ENCODE measurements at regions not wholly inside any gene's neighbourhood (a gene's known extent, or its start where the extent isn't known, plus 50 kb on each side); places are given as distances from the start of the nearest gene placed in this dataset.

DNA sequence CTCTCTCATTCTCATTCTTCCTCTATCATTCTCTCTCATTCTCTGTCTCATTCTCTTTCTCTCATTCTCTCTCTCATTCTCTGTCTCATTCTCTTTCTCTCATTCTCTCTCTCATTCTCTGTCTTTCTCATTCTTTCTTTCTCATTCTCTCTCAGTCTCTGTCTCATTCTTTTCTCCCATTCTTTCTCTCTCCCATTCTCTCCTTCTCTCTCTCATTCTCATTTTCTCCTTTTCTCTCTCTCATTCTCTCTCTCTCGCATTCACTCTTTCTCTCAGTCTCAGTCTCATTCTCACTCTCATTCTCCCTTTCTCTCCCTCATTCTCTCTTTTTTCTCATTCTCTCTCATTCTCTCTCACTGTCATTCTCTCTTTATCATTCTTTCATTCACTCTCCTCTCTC lies 152.0 kb upstream of the UQCRFS1 start:
- H3K27ac Mint-ChIP-seq (ENCODE audit: unreplicated experiment): peak overlapping the region; percentile 36
- H3K9me3 Mint-ChIP-seq (ENCODE audit: unreplicated experiment): peaks cover 1% of the 10 kb centered on the region
- Histone ChIP-seq H3K4me3 (ENCODE audit: insufficient read depth, low read depth, low read length) (no peak overlapping the region), H3K4me2 (ENCODE audit: low read length) (no peak overlapping the region), H4K20me1 (ENCODE audit: insufficient read depth, low read length) (no peaks in the 10 kb centered on the region), H3K27ac (ENCODE audit: low read depth, low read length) (no peak overlapping the region), H3K79me2 (ENCODE audit: insufficient read depth, low read length) (no peaks in the 10 kb centered on the region), H3K4me1 (ENCODE audit: insufficient read depth, low read length) (no peaks in the 10 kb centered on the region), H3K9ac (ENCODE audit: low read length) (no peak overlapping the region), H3K9me3 (ENCODE audit: insufficient read depth, low read depth, low read length) (peaks cover 4% of the 10 kb centered on the region), H3K27me3 (ENCODE audit: insufficient read depth, low read length) (no peaks in the 10 kb centered on the region), H3K36me3 (ENCODE audit: insufficient read depth, low read length) (no peaks in the 10 kb centered on the region), H2AFZ (ENCODE audit: low read depth, low read length) (no peak overlapping the region)
- no peaks in the 10 kb centered on the region for H3K4me1 Mint-ChIP-seq (ENCODE audit: low read depth, unreplicated experiment)
- no peak for DNase-seq (ENCODE audit: low read depth)
- H3K4me3 Mint-ChIP-seq (ENCODE audit: unreplicated experiment): no peak overlapping the region
- no peaks in the 10 kb centered on the region for H3K36me3 Mint-ChIP-seq (ENCODE audit: low read depth, unreplicated experiment)
- no peak for FAIRE-seq
- H3K27me3 Mint-ChIP-seq (ENCODE audit: low read depth, unreplicated experiment): peaks cover 40% of the 10 kb centered on the region
- TF ChIP-seq, protein P1, sequence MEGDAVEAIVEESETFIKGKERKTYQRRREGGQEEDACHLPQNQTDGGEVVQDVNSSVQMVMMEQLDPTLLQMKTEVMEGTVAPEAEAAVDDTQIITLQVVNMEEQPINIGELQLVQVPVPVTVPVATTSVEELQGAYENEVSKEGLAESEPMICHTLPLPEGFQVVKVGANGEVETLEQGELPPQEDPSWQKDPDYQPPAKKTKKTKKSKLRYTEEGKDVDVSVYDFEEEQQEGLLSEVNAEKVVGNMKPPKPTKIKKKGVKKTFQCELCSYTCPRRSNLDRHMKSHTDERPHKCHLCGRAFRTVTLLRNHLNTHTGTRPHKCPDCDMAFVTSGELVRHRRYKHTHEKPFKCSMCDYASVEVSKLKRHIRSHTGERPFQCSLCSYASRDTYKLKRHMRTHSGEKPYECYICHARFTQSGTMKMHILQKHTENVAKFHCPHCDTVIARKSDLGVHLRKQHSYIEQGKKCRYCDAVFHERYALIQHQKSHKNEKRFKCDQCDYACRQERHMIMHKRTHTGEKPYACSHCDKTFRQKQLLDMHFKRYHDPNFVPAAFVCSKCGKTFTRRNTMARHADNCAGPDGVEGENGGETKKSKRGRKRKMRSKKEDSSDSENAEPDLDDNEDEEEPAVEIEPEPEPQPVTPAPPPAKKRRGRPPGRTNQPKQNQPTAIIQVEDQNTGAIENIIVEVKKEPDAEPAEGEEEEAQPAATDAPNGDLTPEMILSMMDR (IDR thresholded peaks at IDR 0.05; ENCODE audit: insufficient read depth, low read depth, low read length): no peak
- no peak for TF ChIP-seq EZH2 (IDR thresholded peaks at IDR 0.05; ENCODE audit: insufficient read depth, low read length)

DNA sequence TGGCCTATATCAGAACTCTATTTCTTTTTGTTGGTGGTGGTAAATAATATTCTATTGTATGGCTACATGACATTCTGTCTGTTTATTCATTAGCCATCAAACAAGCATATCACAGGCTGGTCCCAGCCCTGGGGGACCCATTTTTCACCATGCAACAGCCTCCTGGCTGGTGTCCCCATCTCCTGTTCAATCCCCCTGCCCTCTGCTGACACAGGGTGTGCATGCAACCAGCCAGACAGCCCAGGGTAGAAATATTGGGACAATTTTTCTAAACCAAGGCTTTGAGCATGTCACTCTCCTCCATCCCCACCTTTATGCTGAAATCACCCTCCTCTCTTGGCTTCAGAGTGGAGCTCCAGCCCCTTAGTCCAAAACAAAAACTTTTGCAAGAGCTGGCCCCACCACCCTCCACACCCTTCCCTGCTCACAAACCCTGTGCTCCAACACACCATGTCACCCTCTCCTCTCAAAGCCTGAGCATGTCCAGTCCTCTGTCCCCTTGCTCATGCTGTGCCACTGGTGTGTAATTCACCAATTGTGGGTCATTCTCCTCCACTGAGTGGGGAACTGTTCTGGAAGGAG lies 153.0 kb upstream of the UQCRFS1 start:
- H3K36me3 ChIP-seq (ENCODE audit: insufficient read depth, low read length): no peaks in the 10 kb centered on the region
- no peak overlapping the region for H3K4me3 ChIP-seq (ENCODE audit: insufficient read depth, low read depth, low read length)
- H3K9me3 ChIP-seq (ENCODE audit: insufficient read depth, low read depth, low read length): peaks cover 4% of the 10 kb centered on the region
- DNase-seq (ENCODE audit: low read depth) (no peak), FAIRE-seq (no peak)
- H4K20me1 ChIP-seq (ENCODE audit: insufficient read depth, low read length): no peaks in the 10 kb centered on the region
- TF ChIP-seq EZH2 (IDR thresholded peaks at IDR 0.05; ENCODE audit: insufficient read depth, low read length): no peak
- TF ChIP-seq, protein P1 (IDR thresholded peaks at IDR 0.05; ENCODE audit: insufficient read depth, low read depth, low read length): no peak
- H3K9ac ChIP-seq (ENCODE audit: low read length): no peak overlapping the region
- Mint-ChIP-seq H3K36me3 (ENCODE audit: low read depth, unreplicated experiment) (no peaks in the 10 kb centered on the region), H3K4me1 (ENCODE audit: low read depth, unreplicated experiment) (no peaks in the 10 kb centered on the region), H3K4me3 (ENCODE audit: unreplicated experiment) (no peak overlapping the region), H3K27me3 (ENCODE audit: low read depth, unreplicated experiment) (peaks cover 40% of the 10 kb centered on the region), H3K9me3 (ENCODE audit: unreplicated experiment) (peaks cover 1% of the 10 kb centered on the region), H3K27ac (ENCODE audit: unreplicated experiment) (peak overlapping the region; percentile 75)
- no peak overlapping the region for H2AFZ ChIP-seq (ENCODE audit: low read depth, low read length)
- no peaks in the 10 kb centered on the region for H3K27me3 ChIP-seq (ENCODE audit: insufficient read depth, low read length)
- no peak overlapping the region for H3K27ac ChIP-seq (ENCODE audit: low read depth, low read length)
- H3K79me2 ChIP-seq (ENCODE audit: insufficient read depth, low read length): no peaks in the 10 kb centered on the region
- H3K4me2 ChIP-seq (ENCODE audit: low read length): no peak overlapping the region
- H3K4me1 ChIP-seq (ENCODE audit: insufficient read depth, low read length): no peaks in the 10 kb centered on the region

DNA sequence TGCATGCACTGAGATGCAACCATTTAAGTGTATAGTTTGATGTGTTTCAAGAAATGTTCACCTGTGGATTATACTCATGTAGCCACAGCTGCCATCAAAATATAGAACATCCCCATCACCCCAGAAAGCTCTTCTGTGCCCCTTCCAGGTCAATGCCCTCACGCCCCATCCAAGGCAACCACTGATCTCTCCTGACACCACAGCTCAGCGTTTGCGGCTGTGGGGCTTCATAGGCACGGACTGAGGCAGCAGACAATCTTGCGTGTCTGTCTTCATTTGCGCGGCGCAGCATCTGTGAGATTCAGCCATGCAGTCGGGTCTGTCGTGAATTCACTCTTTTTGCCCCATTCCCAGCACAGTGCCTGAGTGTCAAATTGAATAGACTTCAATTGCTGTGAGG lies 153.8 kb upstream of the UQCRFS1 start:
- H3K27me3 Mint-ChIP-seq (ENCODE audit: low read depth, unreplicated experiment): peaks cover 40% of the 10 kb centered on the region
- no peak overlapping the region for H3K27ac ChIP-seq (ENCODE audit: low read depth, low read length)
- no peaks in the 10 kb centered on the region for H3K79me2 ChIP-seq (ENCODE audit: insufficient read depth, low read length)
- no peak for FAIRE-seq
- no peaks in the 10 kb centered on the region for H3K36me3 ChIP-seq (ENCODE audit: insufficient read depth, low read length)
- no peak overlapping the region for H3K4me2 ChIP-seq (ENCODE audit: low read length)
- no peak for DNase-seq (ENCODE audit: low read depth)
- no peak for TF ChIP-seq EZH2 (IDR thresholded peaks at IDR 0.05; ENCODE audit: insufficient read depth, low read length)
- TF ChIP-seq, protein P1 (IDR thresholded peaks at IDR 0.05; ENCODE audit: insufficient read depth, low read depth, low read length): no peak
- H3K4me3 ChIP-seq (ENCODE audit: insufficient read depth, low read depth, low read length): no peak overlapping the region
- H2AFZ ChIP-seq (ENCODE audit: low read depth, low read length): no peak overlapping the region
- H3K36me3 Mint-ChIP-seq (ENCODE audit: low read depth, unreplicated experiment): no peaks in the 10 kb centered on the region
- H3K9me3 ChIP-seq (ENCODE audit: insufficient read depth, low read depth, low read length): peaks cover 4% of the 10 kb centered on the region
- peaks cover 1% of the 10 kb centered on the region for H3K9me3 Mint-ChIP-seq (ENCODE audit: unreplicated experiment)
- no peak overlapping the region for H3K27ac Mint-ChIP-seq (ENCODE audit: unreplicated experiment)
- no peaks in the 10 kb centered on the region for H4K20me1 ChIP-seq (ENCODE audit: insufficient read depth, low read length)
- H3K27me3 ChIP-seq (ENCODE audit: insufficient read depth, low read length): no peaks in the 10 kb centered on the region
- H3K9ac ChIP-seq (ENCODE audit: low read length): no peak overlapping the region
- H3K4me1 ChIP-seq (ENCODE audit: insufficient read depth, low read length): no peaks in the 10 kb centered on the region
- H3K4me3 Mint-ChIP-seq (ENCODE audit: unreplicated experiment): no peak overlapping the region
- H3K4me1 Mint-ChIP-seq (ENCODE audit: low read depth, unreplicated experiment): no peaks in the 10 kb centered on the region

All from astrocyte (in vitro differentiated cells and primary cell).